Myocyte (in vitro differentiated cells): ENCODE measurements at regions not wholly inside any gene's neighbourhood (a gene's known extent, or its start where the extent isn't known, plus 50 kb on each side); places are given as distances from the start of the nearest gene placed in this dataset.

ENCODE experiments used
- DNase-seq: peaks from one replicate; pipeline ENCODE4 v3.0.0-alpha.2; 2012; ENCODE audit warnings: low read depth

- DNase-seq: no peak
Measured at GRCh38 chr5:56490971-56491468, 257.9 kb upstream of the ANKRD55 start.

GRCh38 chr5:56489272-56489671 is 256.1 kb upstream of the ANKRD55 start:
- no peak for DNase-seq

- no peak for DNase-seq
Measured at GRCh38 chr5:56487528-56488115, 254.5 kb upstream of the ANKRD55 start.

- DNase-seq: no peak
Measured at GRCh38 chr5:56482363-56482762, 249.2 kb upstream of the ANKRD55 start.

GRCh38 chr5:56481428-56482357 is 248.6 kb upstream of the ANKRD55 start:
- DNase-seq: peak; percentile 29

GRCh38 chr5:56480705-56481427 is 247.7 kb upstream of the ANKRD55 start:
- peak; percentile 33 for DNase-seq

- no peak for DNase-seq
Measured at GRCh38 chr5:56480078-56480704, 247.1 kb upstream of the ANKRD55 start.

GRCh38 chr5:56479696-56480077 is 246.6 kb upstream of the ANKRD55 start:
- no peak for DNase-seq

- no peak for DNase-seq
Measured at GRCh38 chr5:56479126-56479525, 246.0 kb upstream of the ANKRD55 start.

GRCh38 chr5:56478062-56478461 is 244.9 kb upstream of the ANKRD55 start:
- no peak for DNase-seq

GRCh38 chr5:56476487-56476856 is 243.3 kb upstream of the ANKRD55 start:
- DNase-seq: no peak

- DNase-seq: no peak
Measured at GRCh38 chr5:56475689-56476486, 242.8 kb upstream of the ANKRD55 start.

GRCh38 chr5:56471707-56472106 is 238.6 kb upstream of the ANKRD55 start:
- no peak for DNase-seq

GRCh38 chr5:56470007-56470406 is 236.9 kb upstream of the ANKRD55 start:
- no peak for DNase-seq

GRCh38 chr5:56468277-56468676 is 235.1 kb upstream of the ANKRD55 start:
- no peak for DNase-seq

- DNase-seq: no peak
Measured at GRCh38 chr5:56467176-56467717, 234.1 kb upstream of the ANKRD55 start.

GRCh38 chr5:56466136-56466816 is 233.1 kb upstream of the ANKRD55 start:
- DNase-seq: no peak

GRCh38 chr5:56465769-56466135 is 232.6 kb upstream of the ANKRD55 start:
- no peak for DNase-seq

GRCh38 chr5:56464935-56465768 is 232.0 kb upstream of the ANKRD55 start:
- no peak for DNase-seq
